Activated CD4-positive, alpha-beta T cell treated with anti-CD3 and anti-CD28 coated beads, Interleukin-2, Interleukin-6, amounts not matched to agents 100 ng/mL and 50 ng/mL, durations not matched to agents 16 hours and 8 hours (primary cell): ENCODE measurements at regions not wholly inside any gene's neighbourhood (a gene's known extent, or its start where the extent isn't known, plus 50 kb on each side); places are given as distances from the start of the nearest gene placed in this dataset.
"Not testable (repeated sequence)": the region's sequence is repeated elsewhere in the genome, so short reads cannot be mapped to it uniquely, and the experiment has no call there.

Experiments used
- DNase-seq: peaks from one replicate; pipeline ENCODE4 v3.0.0-alpha.2; 2020

DNA sequence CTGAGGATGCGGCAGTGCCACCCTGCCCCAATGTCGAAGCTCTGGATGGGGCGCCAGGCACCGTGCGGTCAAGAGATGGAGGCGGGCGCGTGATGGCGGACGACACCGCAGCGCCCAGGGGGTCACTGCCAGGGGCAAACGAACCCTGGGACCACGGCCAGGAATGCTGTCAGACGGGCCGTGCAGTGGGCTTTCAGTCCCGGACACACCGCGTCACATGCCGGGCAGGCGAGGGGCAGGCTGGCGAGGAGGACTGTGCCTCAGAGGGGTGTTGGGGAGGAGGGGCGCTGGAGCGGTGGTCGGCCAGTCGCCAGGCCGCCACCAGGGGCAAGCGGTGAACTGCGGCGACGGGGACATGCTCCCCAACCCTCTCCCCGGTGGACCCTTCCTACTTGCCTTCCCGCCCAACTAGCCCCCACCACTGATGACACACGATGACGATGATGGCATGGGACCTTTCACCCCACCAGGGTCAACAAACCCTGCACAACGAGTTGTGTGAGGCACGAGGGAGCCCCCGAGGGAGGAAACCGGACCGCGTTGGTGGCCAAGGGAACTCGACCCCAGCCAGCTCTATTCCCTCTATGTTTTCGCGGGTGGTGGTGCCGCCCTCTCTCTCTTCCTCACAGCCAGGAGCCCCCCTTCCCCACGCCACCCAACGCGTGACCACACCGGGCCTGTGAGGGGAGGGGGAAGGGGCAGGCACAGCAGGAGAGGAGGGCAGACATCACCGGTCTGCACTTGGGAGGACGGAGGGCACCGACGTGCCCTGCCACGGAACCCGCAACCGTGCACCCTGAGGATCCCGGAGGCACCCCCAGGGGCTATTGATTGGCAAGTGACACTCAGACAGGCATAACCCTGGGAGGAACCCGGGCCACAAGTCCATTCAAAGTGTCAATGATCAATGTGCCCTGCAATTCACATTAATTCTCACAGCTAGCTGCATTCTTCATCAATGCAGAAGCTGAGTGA lies 1960.9 kb upstream of the DEFB115 start:
- DNase-seq: no peak

- DNase-seq: no peak
These were observed 1959.8 kb upstream of the DEFB115 start for GRCh38 chr20:29297411-29298270.

DNA sequence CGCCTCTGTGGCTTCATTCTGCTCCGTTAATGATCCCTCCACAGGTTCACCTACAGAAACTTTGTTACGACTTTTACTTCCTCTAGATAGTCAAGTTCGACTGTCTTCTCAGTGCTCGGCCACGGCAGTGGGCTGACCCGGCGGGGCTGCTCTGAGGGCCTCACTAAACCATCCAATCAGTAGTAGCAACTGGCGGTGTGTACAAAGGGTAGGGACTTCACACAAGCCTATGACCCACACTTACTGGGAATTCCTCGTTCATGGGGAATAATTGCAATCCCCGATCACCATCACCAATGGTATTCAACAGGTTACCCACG lies 1959.2 kb upstream of the DEFB115 start:
- no peak for DNase-seq

- no peak for DNase-seq
These were observed 1958.5 kb upstream of the DEFB115 start for GRCh38 chr20:29298759-29299613.

DNA sequence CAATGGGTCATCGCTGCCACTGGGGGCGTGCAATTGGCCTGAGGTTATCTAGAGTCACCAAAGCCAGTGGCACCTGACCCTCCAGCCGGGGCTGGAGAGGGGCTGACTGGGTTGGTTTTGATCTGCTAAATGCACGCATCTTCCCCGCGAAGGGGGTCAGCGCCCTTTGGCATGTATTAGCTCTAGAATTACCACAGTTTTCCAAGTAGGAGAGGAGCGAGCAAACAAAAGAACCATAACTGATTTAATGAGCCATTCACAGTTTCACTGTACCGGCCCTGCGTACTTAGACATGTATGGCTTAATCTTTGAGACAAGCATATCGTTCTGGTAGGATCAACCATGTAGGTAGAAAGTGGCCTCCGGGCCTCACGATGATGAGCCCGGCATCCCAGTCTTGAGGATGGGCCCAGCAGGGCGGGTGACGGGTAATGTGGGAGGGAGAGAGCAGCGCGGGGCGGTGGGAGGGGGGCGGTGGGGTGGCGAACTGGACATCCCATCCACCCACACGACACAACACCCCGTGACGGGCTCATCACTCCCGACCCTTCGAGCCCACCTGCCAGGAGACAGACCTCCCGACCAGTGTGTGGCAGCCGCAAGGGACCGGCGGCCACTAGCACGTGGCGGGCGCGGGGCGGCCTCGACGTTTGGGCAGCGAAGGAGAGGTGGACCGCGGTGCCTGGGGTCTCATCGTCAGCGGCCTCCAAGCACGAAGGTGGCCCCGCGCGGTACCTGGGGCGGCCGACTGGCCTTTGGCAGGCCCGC lies 1957.5 kb upstream of the DEFB115 start:
- DNase-seq: no peak

GRCh38 chr20:29300579-29301551 lies 1956.6 kb upstream of the DEFB115 start:
- no peak for DNase-seq

- no peak for DNase-seq
These were observed 1955.7 kb upstream of the DEFB115 start for GRCh38 chr20:29301624-29302259.

DNA sequence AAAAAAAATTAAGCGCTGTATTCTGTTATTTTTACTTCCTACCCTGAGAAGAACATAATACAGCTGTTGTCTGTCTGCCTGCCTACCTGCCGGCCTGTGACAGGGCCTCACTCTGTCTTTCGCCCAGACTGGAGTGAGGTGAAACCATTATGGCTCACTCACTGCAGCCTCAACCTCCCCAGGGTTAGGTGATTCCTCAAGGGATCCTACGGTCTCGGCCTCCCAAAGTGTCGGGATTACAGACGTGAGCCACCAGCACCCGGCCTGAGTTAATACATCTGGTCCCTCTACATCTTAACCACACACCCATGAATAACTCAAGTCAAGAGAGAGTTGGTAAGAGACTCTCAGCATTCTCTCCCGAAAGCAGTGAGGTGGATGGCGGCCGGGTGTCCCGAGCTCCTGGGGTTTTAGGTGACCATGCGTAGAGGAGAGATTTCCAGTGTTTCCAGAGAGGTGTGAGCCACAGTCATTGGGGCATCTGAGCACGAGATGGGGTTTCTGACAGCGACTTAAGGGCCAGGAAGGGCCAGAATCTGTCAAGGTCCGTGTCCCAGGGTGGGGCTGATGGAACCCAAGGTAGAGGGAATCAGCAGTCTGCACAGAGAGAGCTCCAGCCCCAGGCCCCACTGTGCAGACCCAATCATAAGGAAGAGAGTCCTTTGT lies 1954.4 kb upstream of the DEFB115 start:
- DNase-seq: no peak

GRCh38 chr20:29306390-29307072 lies 1950.9 kb upstream of the DEFB115 start:
- DNase-seq: no peak

DNA sequence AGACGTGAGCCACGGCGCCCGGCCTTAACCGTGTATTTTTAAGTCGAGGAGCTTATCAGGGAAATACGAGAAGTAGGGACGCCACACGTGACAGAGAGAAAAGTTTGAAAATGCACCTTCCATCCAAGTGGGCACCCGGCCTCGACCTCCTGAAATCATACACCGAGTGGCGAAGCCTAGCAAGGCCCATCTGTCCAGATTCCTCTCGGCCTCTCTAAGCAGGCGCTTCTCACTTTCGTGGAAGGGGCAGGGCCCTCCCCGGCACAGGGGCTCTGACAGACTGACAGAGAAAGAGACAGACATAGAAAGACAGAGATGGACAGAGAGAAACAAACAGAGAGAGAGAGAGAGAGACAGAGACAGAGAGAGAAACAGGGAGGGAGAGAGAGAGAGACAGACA lies 1950.0 kb upstream of the DEFB115 start:
- DNase-seq: not testable (repeated sequence)

DNA sequence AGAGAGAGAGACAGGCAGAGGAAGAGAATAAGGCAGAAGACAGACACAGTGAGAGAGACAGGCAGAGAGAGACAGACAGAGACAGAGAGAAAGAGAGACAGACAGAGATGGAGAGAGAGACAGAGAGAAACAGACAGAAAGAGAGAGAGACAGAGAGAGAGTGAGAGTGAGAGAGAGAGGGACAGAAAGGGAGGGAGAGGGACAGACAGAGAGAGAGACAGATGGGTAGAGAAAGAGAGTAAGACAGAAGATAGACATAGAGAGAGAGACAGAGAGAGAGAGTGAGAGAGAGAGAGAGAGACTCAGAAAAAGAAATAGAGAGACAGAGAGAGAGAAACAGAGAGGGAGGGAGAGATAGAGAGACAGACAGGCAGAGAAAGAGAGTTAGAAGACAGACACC lies 1948.5 kb upstream of the DEFB115 start:
- DNase-seq: not testable (repeated sequence)

DNA sequence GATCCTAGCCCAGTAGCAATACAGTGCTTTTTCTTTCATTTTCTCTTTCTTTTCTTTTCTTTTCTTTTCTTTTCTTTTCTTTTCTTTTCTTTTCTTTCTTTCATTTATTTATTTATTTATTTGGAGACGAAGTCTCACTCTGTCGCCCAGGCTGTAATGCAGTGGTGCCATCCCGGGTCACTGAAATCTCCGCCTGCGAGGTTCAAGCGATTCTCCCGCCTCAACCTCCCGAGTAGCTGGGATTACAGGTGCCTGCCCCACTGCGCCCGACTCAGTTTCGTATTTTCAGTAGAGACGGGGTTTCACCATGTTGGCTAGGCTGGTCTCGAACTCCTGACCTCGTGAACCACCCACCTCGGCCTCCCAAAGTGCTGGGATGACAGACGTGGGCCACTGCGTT lies 1948.0 kb upstream of the DEFB115 start:
- not testable (repeated sequence) for DNase-seq

DNA sequence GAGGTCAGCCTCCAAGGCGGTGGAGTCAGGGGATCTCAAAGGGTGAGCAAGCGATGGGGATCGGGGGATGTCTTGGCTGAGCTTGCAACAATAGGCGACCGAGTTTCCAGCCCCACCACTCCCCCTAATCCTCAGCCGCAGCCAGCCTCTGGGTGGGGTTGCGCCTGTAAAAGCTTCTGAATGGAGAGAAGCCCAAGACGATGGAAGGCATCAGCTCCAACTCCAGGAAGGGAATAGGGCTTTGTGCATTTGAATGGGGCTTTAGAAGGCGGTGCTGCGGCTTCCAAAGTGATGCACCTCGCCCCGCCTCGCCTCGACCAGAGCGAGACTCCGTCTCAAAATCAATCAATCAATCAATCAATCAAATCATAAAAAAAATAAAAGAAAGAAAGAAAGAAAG lies 1946.4 kb upstream of the DEFB115 start:
- DNase-seq: not testable (repeated sequence)

DNA sequence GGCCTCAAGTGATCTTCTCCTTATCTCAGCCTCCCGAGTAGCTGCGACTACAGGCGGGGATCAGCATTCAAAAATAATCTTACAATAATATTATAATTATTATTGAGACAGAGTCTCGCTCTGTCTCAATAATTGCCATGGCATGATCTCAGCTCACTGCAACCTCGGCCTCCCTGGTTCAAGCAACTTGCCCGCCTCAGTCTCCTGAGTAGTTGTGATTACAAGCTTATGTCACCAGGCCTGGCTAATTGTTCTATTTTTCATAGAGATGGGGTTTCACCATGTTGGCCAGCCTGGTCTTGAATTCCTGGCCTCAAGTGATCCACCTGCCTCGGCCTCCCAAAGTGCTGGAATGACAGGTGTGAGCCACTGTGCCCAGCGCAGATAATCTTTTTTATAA lies 1944.8 kb upstream of the DEFB115 start:
- not testable (repeated sequence) for DNase-seq

DNA sequence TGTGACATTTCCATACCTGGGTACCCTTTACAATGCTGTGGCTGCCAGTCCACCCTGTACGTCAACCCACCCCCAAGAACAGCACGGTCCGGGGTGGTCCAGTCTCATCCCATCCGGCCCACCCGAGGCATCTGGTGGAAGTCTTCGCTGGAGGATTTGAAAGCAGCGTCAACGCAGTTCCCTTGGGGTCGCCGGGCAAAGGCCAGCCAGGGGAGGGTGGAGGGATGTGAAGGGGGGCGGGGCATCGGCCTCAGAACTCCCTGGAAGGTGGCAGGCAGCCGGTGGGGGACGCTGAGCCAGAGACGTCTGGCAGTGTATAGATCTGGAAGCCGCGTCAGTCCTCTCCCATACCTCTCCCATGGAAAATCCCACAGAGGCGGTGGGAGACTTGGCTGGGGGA lies 1944.0 kb upstream of the DEFB115 start:
- DNase-seq: no peak

DNA sequence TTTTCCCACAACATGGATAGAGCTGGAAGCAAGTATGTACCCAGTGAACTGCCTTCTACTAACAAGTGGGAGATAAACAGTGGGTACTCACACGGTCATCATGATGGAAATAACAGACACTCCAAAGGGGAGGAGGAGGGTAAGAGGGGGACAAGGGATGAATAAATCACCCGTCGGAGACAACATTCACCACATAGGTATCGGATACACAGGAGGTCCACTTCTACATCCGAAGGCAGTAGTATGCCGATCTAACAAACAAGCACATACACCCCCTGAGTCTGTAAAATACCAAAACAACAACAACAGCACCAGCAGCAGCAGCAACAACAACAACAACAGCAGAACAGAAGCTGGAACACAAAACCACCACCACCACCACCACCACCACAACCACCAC lies 1943.2 kb upstream of the DEFB115 start:
- no peak for DNase-seq

DNA sequence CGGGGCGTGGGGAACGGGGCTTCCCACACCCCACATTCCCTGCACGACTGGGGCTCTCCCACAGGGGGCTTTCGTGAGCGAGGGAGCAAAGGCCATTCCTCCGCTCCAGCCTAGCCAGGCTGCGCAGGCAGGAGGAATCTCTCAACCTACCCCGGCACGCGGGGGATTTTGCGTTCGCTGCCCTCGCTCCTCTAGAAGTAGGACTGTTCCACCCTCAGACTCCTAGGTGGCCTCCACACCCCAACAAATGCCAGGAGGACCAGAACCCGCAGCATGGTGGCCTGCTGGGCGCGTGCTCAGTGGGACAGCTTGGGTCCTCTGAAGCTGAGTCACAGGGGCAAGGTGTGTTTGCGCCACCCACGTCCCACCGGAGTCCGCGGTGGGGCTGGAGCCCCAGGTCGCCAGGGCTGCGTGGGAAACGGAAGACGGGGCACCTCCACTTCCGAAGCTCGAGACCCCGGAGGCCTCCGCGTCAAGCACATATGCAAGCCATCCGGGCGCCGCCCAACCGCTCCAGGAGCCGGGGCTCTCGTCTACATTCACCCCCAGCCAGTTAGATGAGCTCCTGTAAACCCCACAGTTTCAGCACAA lies 1938.5 kb upstream of the DEFB115 start:
- DNase-seq: no peak

DNA sequence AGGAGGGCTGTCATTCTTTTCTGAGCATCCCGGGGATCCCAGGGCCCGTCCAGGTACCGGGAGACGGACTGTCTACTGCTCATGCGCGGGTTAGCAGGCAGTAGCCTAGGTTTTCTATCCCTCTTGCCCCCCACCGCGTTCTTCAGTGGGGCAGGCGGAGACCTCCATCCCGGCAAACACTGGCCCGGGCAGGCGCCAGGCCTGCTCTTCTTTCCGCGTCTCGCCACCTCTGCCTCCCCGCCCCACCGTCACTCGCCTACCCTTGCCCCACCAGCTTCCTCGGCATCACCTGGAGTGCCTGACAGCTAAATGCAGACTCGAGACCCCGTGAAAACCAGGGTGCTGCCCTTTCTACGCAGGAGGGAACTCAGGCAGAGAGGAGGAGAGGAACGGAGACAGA lies 1937.7 kb upstream of the DEFB115 start:
- no peak for DNase-seq
